RWPE1 (cell line): ENCODE measurements at regions not wholly inside any gene's neighbourhood (a gene's known extent, or its start where the extent isn't known, plus 50 kb on each side); places are given as distances from the start of the nearest gene placed in this dataset.

Source experiments
- CTCF ChIA-PET: fragments of 350-600 bp; sonication (Branson Sonifier 250); formaldehyde crosslinking; extraction: SDS; loops from one replicate; lab custom pipeline; 2021; lab: Yijun Ruan, JAX
- POLR2A ChIA-PET: fragments of 400-600 bp; formaldehyde crosslinking; extraction: SDS; loops from one replicate; lab custom pipeline; 2020; ENCODE audit warnings: antibody characterized with exemption; ENCODE audit not compliant: low non-redundant PET; lab: Yijun Ruan, JAX
- DNase-seq: peaks from one replicate; pipeline ENCODE4 v3.0.0; 2012; ENCODE audit warnings: low spot score
- H3K27ac ChIP-seq: fragments of 450-650 bp; 2 replicates; pipeline ENCODE4 v1.5.1; 2017
- TF ChIP-seq, protein P1 (sequence below): fragments of 450-650 bp; conservative IDR thresholded peaks from 2 replicates; pipeline ENCODE4 v1.5.1; 2017; ENCODE audit warnings: low read depth, mild to moderate bottlenecking

DNA sequence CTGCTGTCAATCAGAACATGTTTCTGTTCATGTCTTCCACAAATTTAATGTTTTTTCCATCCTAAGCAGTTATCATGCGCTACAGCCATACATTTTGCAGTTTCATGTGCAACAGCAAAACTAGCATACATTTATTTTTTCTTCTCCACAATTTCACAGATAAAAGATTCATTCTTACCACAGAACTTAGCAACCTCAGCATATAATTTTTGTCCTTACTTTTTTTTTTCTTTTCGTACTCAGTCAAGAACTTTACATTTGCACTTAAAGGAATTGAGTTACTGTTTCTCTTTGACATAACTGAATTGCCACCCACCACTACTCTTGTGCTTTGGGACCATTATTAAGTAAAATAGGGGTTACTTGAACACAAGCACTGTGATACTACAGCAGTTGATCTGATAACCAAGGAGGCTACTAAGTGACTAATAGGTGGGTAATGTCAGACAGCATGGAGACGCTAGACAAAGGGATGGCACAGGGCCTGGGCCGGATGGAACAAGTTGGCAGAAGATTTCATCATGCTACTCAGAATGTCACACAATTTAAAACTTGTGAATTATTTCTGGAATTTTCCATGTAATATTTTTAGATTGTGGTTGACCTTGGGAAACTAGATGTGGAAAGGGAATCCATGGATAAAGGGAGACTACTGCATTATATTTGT is 50.2 kb upstream of the LHX8 start:
- ChIA-PET POLR2A (no interaction called here), CTCF (no interaction called here)
- DNase-seq, result peak; percentile 14
- no peak overlapping the region for H3K27ac ChIP-seq
- TF ChIP-seq, protein P1, sequence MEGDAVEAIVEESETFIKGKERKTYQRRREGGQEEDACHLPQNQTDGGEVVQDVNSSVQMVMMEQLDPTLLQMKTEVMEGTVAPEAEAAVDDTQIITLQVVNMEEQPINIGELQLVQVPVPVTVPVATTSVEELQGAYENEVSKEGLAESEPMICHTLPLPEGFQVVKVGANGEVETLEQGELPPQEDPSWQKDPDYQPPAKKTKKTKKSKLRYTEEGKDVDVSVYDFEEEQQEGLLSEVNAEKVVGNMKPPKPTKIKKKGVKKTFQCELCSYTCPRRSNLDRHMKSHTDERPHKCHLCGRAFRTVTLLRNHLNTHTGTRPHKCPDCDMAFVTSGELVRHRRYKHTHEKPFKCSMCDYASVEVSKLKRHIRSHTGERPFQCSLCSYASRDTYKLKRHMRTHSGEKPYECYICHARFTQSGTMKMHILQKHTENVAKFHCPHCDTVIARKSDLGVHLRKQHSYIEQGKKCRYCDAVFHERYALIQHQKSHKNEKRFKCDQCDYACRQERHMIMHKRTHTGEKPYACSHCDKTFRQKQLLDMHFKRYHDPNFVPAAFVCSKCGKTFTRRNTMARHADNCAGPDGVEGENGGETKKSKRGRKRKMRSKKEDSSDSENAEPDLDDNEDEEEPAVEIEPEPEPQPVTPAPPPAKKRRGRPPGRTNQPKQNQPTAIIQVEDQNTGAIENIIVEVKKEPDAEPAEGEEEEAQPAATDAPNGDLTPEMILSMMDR, result no peak
